HG03354 (cell line): ENCODE measurements at regions not wholly inside any gene's neighbourhood (a gene's known extent, or its start where the extent isn't known, plus 50 kb on each side); places are given as distances from the start of the nearest gene placed in this dataset.

Source experiments
- ATAC-seq: cut with Tn5 transposase; IDR thresholded peaks from one replicate; pipeline ENCODE4 v1.9.1; 2021; ENCODE audit warnings: mild to moderate bottlenecking; ENCODE audit not compliant: unreplicated experiment, poor library complexity, severe bottlenecking

- no peak for ATAC-seq
Measured at GRCh38 chr3:174749143-174749542, 110.0 kb upstream of the NAALADL2 start.

- no peak for ATAC-seq
Measured at GRCh38 chr3:174755833-174756829, 103.0 kb upstream of the NAALADL2 start.

GRCh38 chr3:174758943-174759342, 100.2 kb upstream of the NAALADL2 start:
- ATAC-seq = no peak

- ATAC-seq = no peak
Measured at GRCh38 chr3:174767406-174767805, 91.7 kb upstream of the NAALADL2 start.

GRCh38 chr3:174767853-174768382, 91.2 kb upstream of the NAALADL2 start:
- no peak for ATAC-seq

GRCh38 chr3:174769171-174769570, 90.0 kb upstream of the NAALADL2 start:
- no peak for ATAC-seq

- ATAC-seq = no peak
Measured at GRCh38 chr3:174775603-174776002, 83.5 kb upstream of the NAALADL2 start.

GRCh38 chr3:174776123-174776522, 83.0 kb upstream of the NAALADL2 start:
- ATAC-seq = no peak

- no peak for ATAC-seq
Measured at GRCh38 chr3:174776636-174777035, 82.5 kb upstream of the NAALADL2 start.

- ATAC-seq = no peak
Measured at GRCh38 chr3:174777813-174778212, 81.3 kb upstream of the NAALADL2 start.

GRCh38 chr3:174783502-174783901, 75.6 kb upstream of the NAALADL2 start:
- ATAC-seq = no peak

- no peak for ATAC-seq
Measured at GRCh38 chr3:174784206-174784934, 74.8 kb upstream of the NAALADL2 start.

- no peak for ATAC-seq
Measured at GRCh38 chr3:174786825-174787224, 72.3 kb upstream of the NAALADL2 start.

- no peak for ATAC-seq
Measured at GRCh38 chr3:174791161-174791560, 68.0 kb upstream of the NAALADL2 start.

- ATAC-seq = no peak
Measured at GRCh38 chr3:174792864-174793263, 66.3 kb upstream of the NAALADL2 start.
